IPS-20b (cell line): ENCODE measurements at regions not wholly inside any gene's neighbourhood (a gene's known extent, or its start where the extent isn't known, plus 50 kb on each side); places are given as distances from the start of the nearest gene placed in this dataset.
"Not testable (repeated sequence)": the region's sequence is repeated elsewhere in the genome, so short reads cannot be mapped to it uniquely, and the experiment has no call there.

Experiments used
- H3K27ac ChIP-seq: one replicate; pipeline ENCODE4 v1.5.1; 2013; ENCODE audit warnings: low read length
- H3K27me3 ChIP-seq: 2 replicates; pipeline ENCODE4 v1.6.1; 2013; ENCODE audit warnings: mild to moderate bottlenecking, low read length, inconsistent platforms; ENCODE audit not compliant: insufficient read depth
- H3K36me3 ChIP-seq: 2 replicates; pipeline ENCODE4 v1.6.1; 2013; ENCODE audit warnings: low read depth, mild to moderate bottlenecking, inconsistent platforms, low read length, moderate library complexity; ENCODE audit not compliant: insufficient read depth
- H3K4me1 ChIP-seq: 2 replicates; pipeline ENCODE4 v1.6.1; 2013; ENCODE audit warnings: mild to moderate bottlenecking, control low read depth, inconsistent platforms, low read length, moderate library complexity; ENCODE audit not compliant: insufficient read depth
- H3K4me3 ChIP-seq: 2 replicates; pipeline ENCODE4 v1.5.1; 2013; ENCODE audit warnings: mild to moderate bottlenecking, low read length, inconsistent platforms
- H3K9ac ChIP-seq: 2 replicates; pipeline ENCODE4 v1.6.1; 2013; ENCODE audit warnings: low read depth, mild to moderate bottlenecking, inconsistent platforms, low read length, moderate library complexity
- H3K9me3 ChIP-seq: 2 replicates; pipeline ENCODE4 v1.6.1; 2013; ENCODE audit warnings: mild to moderate bottlenecking, low read depth, low read length, inconsistent platforms; ENCODE audit not compliant: insufficient read depth

- Histone ChIP-seq H3K27ac (no peak overlapping the region), H3K4me1 (no peaks in the 10 kb centered on the region), H3K36me3 (no peaks in the 10 kb centered on the region), H3K9ac (no peak overlapping the region), H3K9me3 (no peaks in the 10 kb centered on the region), H3K27me3 (no peaks in the 10 kb centered on the region), H3K4me3 (no peak overlapping the region)
These were observed 988.0 kb upstream of the SEMA6A start for GRCh38 chr5:117562647-117563046.

- Histone ChIP-seq H3K4me3 (no peak overlapping the region), H3K27ac (no peak overlapping the region), H3K9me3 (no peaks in the 10 kb centered on the region), H3K36me3 (no peaks in the 10 kb centered on the region), H3K9ac (no peak overlapping the region), H3K27me3 (no peaks in the 10 kb centered on the region), H3K4me1 (no peaks in the 10 kb centered on the region)
These were observed 986.9 kb upstream of the SEMA6A start for GRCh38 chr5:117561531-117561930.

- H3K36me3 ChIP-seq, result no peaks in the 10 kb centered on the region
- H3K9me3 ChIP-seq, result no peaks in the 10 kb centered on the region
- no peak overlapping the region for H3K27ac ChIP-seq
- H3K4me3 ChIP-seq, result no peak overlapping the region
- H3K4me1 ChIP-seq, result no peaks in the 10 kb centered on the region
- H3K27me3 ChIP-seq, result no peaks in the 10 kb centered on the region
- H3K9ac ChIP-seq, result no peak overlapping the region
These were observed 984.6 kb upstream of the SEMA6A start for GRCh38 chr5:117559005-117559844.

GRCh38 chr5:117551236-117551635 lies 976.6 kb upstream of the SEMA6A start:
- Histone ChIP-seq H3K9ac (no peak overlapping the region), H3K4me3 (no peak overlapping the region), H3K4me1 (no peaks in the 10 kb centered on the region), H3K27ac (no peak overlapping the region), H3K36me3 (no peaks in the 10 kb centered on the region), H3K27me3 (no peaks in the 10 kb centered on the region), H3K9me3 (no peaks in the 10 kb centered on the region)

GRCh38 chr5:117547192-117547591 lies 972.6 kb upstream of the SEMA6A start:
- no peaks in the 10 kb centered on the region for H3K27me3 ChIP-seq
- H3K9me3 ChIP-seq, result no peaks in the 10 kb centered on the region
- H3K9ac ChIP-seq, result no peak overlapping the region
- H3K4me3 ChIP-seq, result no peak overlapping the region
- no peaks in the 10 kb centered on the region for H3K4me1 ChIP-seq
- no peak overlapping the region for H3K27ac ChIP-seq
- no peaks in the 10 kb centered on the region for H3K36me3 ChIP-seq

- Histone ChIP-seq H3K9me3 (no peaks in the 10 kb centered on the region), H3K9ac (no peak overlapping the region), H3K4me1 (no peaks in the 10 kb centered on the region), H3K36me3 (no peaks in the 10 kb centered on the region), H3K4me3 (no peak overlapping the region), H3K27ac (no peak overlapping the region), H3K27me3 (no peaks in the 10 kb centered on the region)
These were observed 965.1 kb upstream of the SEMA6A start for GRCh38 chr5:117539692-117540091.

- Histone ChIP-seq H3K27ac (no peak overlapping the region), H3K4me1 (no peaks in the 10 kb centered on the region), H3K9ac (no peak overlapping the region), H3K9me3 (no peaks in the 10 kb centered on the region), H3K4me3 (no peak overlapping the region), H3K36me3 (no peaks in the 10 kb centered on the region), H3K27me3 (no peaks in the 10 kb centered on the region)
These were observed 959.2 kb upstream of the SEMA6A start for GRCh38 chr5:117533792-117534191.

GRCh38 chr5:117533051-117533670 lies 958.5 kb upstream of the SEMA6A start:
- not testable (repeated sequence) for H3K36me3 ChIP-seq, H3K27me3 ChIP-seq, H3K27ac ChIP-seq, H3K9me3 ChIP-seq, H3K4me3 ChIP-seq, H3K9ac ChIP-seq, H3K4me1 ChIP-seq

- Histone ChIP-seq H3K27me3 (no peaks in the 10 kb centered on the region), H3K27ac (no peak overlapping the region), H3K4me1 (no peaks in the 10 kb centered on the region), H3K4me3 (no peak overlapping the region), H3K9me3 (peaks cover 18% of the 10 kb centered on the region; the same call in 1 of the 2 replicates), H3K36me3 (no peaks in the 10 kb centered on the region), H3K9ac (no peak overlapping the region)
These were observed 945.4 kb upstream of the SEMA6A start for GRCh38 chr5:117519957-117520500.

- Histone ChIP-seq H3K4me1 (no peaks in the 10 kb centered on the region), H3K36me3 (no peaks in the 10 kb centered on the region), H3K27me3 (no peaks in the 10 kb centered on the region), H3K4me3 (no peak overlapping the region), H3K9me3 (no peaks in the 10 kb centered on the region), H3K27ac (no peak overlapping the region), H3K9ac (no peak overlapping the region)
These were observed 929.7 kb upstream of the SEMA6A start for GRCh38 chr5:117504305-117504704.

GRCh38 chr5:117497601-117498000 lies 923.0 kb upstream of the SEMA6A start:
- Histone ChIP-seq H3K27me3 (no peaks in the 10 kb centered on the region), H3K4me1 (no peaks in the 10 kb centered on the region), H3K36me3 (no peaks in the 10 kb centered on the region), H3K27ac (no peak overlapping the region), H3K9ac (no peak overlapping the region), H3K4me3 (no peak overlapping the region), H3K9me3 (no peaks in the 10 kb centered on the region)

- Histone ChIP-seq H3K9ac (no peak overlapping the region), H3K27me3 (no peaks in the 10 kb centered on the region), H3K4me3 (no peak overlapping the region), H3K27ac (no peak overlapping the region), H3K36me3 (no peaks in the 10 kb centered on the region), H3K9me3 (no peaks in the 10 kb centered on the region), H3K4me1 (no peaks in the 10 kb centered on the region)
These were observed 922.2 kb upstream of the SEMA6A start for GRCh38 chr5:117496801-117497200.
